HAP-1 (cell line): ENCODE measurements at regions not wholly inside any gene's neighbourhood (a gene's known extent, or its start where the extent isn't known, plus 50 kb on each side); places are given as distances from the start of the nearest gene placed in this dataset.

ENCODE experiments used
- DNase-seq, 2 experiments: peaks; one replicate each; pipeline ENCODE4 v3.0.0-alpha.2; 2016 to 2020; ENCODE audit warnings: low spot score in 2 of 2
- H3K27me3 ChIP-seq: fragments of 250-450 bp; sonication (Bioruptor Pico); 2 replicates; pipeline ENCODE4 v1.5.1; 2020; ENCODE audit warnings: low read depth, mild to moderate bottlenecking, moderate library complexity
- H3K36me3 ChIP-seq: fragments of 250-450 bp; sonication (Bioruptor Pico); replicated peaks from 2 replicates; pipeline ENCODE4 v1.5.1; 2020; ENCODE audit warnings: mild to moderate bottlenecking
- H3K4me1 ChIP-seq: fragments of 250-450 bp; sonication (Bioruptor Pico); 2 replicates; pipeline ENCODE4 v1.5.1; 2020; ENCODE audit warnings: mild to moderate bottlenecking
- H3K4me3 ChIP-seq: fragments of 250-450 bp; sonication (Bioruptor Pico); 2 replicates; pipeline ENCODE4 v1.5.1; 2020; ENCODE audit warnings: mild to moderate bottlenecking, moderate library complexity
- H3K9me3 ChIP-seq: fragments of 250-450 bp; sonication (Bioruptor Pico); 2 replicates; pipeline ENCODE4 v1.5.1; 2020; ENCODE audit warnings: mild to moderate bottlenecking, moderate library complexity
- in situ Hi-C: fragments of 300-500 bp; cut with MboI; formaldehyde crosslinking; loops from 3 replicates; pipeline ENCODE4 v1.14.3; 2020; ENCODE audit warnings: low sequenced_read_pairs, inconsistent platforms, mixed read lengths

DNA sequence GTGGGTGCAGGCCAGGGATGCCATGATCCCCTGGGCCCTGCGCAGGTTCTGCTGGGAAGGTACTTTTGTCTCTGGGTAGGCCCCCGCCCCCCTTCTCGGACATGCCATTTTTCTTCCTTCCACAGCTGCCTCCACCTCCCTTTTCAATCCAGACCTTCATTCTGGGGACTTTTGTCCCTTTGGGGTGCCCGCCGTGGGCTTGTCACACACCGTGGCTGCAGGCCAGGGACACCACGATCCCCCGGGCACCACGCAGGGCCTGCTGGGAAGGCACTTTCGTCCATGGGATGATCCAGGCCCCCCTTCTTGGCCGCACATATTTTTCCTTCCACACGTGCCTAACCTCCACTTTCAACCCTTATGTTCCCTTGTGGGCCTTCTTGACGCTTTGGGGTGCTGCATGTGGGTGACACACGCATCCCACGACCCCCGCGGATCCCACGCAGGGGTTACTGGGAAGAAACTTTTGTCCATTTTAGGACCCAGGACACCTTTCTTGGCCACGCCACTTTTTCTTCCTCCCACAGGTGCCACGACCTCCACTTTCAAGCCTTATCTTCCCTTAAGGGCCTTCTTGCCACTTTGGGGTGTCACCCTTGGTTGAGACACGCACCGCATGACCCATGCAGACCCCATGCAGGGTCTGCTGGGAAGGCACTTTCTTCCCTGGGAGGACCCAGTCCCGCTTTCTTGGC, 272.5 kb downstream of the ALG10 start:
- Histone ChIP-seq H3K4me1 (no peaks in the 10 kb centered on the region), H3K36me3 (no peaks in the 10 kb centered on the region), H3K27me3 (no peaks in the 10 kb centered on the region), H3K9me3 (no peaks in the 10 kb centered on the region), H3K4me3 (no peak overlapping the region)
- in situ Hi-C loops, result no loop called here
- DNase-seq, result no peak

DNA sequence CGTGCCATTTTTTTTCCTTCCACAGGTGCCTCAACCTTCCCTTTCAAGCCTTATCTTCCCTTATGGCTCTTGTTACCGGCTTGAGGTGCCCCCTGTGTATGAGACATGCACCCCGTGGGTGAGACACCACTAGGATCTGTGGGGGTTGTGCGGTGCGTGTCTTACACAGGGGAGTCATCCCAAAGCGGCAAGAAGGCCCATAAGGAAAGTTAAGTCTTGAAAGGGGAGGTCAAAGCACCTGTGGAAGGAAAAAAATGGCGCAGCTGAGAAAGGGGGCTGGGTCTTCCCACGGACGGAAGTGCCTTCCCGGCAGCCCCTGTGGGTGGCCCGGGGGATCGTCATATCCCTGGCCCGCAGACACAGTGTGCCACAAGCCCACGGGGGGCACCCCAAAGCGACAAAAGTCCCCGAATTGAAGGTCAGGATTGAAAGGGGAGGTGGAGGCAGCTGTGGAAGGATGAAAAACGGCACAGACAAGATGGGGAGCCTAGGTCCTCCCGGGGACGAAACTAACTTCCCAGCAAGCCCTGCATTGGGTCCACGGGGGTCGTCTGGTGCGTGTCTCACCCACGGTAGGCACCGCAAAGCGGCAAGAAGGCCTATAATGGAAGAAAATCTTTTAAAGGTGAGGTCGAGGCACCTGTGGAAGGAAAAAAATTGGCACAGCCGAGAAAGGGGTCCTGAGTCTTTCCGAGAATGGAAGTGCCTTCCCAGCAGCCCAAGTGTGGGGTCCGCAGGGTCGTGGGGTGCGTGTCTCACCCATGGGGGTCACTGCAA, 273.3 kb downstream of the ALG10 start:
- no peak overlapping the region for H3K4me3 ChIP-seq
- no peaks in the 10 kb centered on the region for H3K4me1 ChIP-seq
- no peaks in the 10 kb centered on the region for H3K27me3 ChIP-seq
- H3K36me3 ChIP-seq, result no peaks in the 10 kb centered on the region
- no peaks in the 10 kb centered on the region for H3K9me3 ChIP-seq
- in situ Hi-C loops, result no loop called here
- DNase-seq, result no peak

DNA sequence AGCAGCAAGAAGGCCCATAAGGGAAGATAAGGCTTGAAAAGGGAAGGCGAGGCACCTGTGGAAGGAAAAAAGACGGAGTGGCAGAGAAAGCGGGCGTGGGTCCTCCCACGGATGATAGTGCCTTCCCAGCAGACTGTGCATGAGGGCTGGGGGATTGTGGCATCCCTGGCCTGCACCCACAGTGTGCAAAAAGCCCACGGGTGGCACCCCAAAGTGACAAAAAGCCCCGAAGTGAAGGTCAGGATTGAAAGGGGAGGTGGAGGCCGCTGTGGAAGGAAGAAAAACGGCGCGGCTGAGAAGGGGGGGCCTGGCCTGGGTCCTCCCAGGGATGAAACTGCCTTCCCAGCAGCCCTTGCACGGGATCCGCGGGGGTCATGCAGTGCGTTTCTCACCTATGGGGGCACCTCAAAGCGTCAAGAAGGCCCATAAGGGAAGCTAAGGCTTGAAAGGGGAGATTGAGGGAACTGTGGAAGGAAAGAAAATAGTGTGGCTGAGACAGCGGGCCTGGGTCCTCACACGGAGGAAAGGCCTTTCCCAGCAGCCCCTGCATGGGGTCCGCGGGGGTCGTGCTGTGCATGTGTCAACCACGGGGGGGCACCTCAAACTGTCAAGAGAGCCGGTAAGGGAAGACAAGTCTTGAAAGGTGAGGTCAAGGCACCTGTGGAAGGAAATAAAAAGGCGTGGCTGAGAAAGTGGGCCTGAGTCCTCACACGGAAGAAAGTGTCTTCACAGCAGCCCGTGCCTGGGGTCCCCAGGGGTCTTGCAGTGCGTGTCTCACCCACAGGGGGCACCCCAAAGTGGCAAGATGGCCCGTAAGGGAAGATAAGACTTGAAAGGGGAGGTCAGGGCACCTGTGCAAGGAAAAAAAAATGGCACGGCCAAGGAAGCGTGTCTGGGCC, 274.1 kb downstream of the ALG10 start:
- H3K4me3 ChIP-seq, result no peak overlapping the region
- H3K4me1 ChIP-seq, result no peaks in the 10 kb centered on the region
- H3K9me3 ChIP-seq, result no peaks in the 10 kb centered on the region
- no peak for DNase-seq
- H3K36me3 ChIP-seq, result no peaks in the 10 kb centered on the region
- in situ Hi-C loops, result no loop called here
- H3K27me3 ChIP-seq, result no peaks in the 10 kb centered on the region

DNA sequence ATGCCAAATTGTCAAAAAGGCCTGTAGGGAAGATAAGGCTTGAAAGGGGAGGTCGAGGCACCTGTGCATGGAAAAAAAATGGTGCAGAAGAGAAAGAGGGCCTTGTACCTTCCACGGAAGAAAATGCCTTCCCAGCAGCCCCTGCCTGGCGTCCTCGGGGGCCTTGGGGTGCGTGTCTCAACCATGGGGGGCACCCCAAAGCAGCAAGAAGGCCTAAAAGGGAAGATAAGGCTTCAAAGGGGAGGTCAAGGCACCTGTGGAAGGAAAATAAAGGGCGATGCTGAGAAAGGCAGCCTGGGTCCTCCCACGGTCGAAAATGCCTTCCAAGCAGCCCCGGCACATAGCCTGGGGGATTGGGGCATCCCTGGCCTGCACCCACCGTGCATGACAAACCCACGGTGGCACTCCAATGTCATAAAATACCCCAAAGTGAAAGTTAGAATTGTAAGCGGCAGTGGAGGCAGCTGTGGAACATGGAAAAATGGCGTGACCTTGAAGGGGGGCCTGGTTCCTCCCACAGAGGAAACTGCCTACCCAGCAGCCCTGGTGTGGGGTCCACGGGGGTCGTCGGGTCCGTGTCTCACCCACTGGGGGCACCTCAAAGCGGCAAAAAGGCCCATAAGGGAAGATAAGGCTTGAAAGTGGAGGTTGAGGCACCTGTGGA, 275.0 kb downstream of the ALG10 start:
- DNase-seq, result no peak
- Histone ChIP-seq H3K9me3 (no peaks in the 10 kb centered on the region), H3K27me3 (no peaks in the 10 kb centered on the region), H3K36me3 (no peaks in the 10 kb centered on the region), H3K4me3 (no peak overlapping the region), H3K4me1 (no peaks in the 10 kb centered on the region)
- in situ Hi-C loops, result no loop called here

DNA sequence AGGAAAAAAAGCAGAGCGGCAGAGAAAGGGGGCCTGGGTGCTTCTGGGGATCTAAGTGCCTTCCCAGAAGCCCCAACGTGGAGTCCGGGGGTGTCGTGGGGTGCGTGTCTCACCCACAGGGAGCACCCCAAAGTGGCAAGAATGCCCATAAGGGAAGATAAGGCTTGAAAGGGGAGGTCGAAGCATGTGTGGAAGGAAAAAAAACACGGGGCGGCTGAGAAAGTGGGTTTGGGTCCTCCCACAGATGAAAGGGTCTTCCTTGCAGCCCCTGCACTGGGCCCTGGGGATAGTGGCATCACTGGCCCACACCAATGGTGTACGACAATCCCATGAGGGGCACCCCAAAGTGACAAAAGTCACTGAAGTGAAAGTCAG, 275.5 kb downstream of the ALG10 start:
- H3K9me3 ChIP-seq, result no peaks in the 10 kb centered on the region
- H3K36me3 ChIP-seq, result no peaks in the 10 kb centered on the region
- no peak overlapping the region for H3K4me3 ChIP-seq
- H3K27me3 ChIP-seq, result no peaks in the 10 kb centered on the region
- no peaks in the 10 kb centered on the region for H3K4me1 ChIP-seq
- in situ Hi-C loops, result no loop called here
- no peak for DNase-seq

DNA sequence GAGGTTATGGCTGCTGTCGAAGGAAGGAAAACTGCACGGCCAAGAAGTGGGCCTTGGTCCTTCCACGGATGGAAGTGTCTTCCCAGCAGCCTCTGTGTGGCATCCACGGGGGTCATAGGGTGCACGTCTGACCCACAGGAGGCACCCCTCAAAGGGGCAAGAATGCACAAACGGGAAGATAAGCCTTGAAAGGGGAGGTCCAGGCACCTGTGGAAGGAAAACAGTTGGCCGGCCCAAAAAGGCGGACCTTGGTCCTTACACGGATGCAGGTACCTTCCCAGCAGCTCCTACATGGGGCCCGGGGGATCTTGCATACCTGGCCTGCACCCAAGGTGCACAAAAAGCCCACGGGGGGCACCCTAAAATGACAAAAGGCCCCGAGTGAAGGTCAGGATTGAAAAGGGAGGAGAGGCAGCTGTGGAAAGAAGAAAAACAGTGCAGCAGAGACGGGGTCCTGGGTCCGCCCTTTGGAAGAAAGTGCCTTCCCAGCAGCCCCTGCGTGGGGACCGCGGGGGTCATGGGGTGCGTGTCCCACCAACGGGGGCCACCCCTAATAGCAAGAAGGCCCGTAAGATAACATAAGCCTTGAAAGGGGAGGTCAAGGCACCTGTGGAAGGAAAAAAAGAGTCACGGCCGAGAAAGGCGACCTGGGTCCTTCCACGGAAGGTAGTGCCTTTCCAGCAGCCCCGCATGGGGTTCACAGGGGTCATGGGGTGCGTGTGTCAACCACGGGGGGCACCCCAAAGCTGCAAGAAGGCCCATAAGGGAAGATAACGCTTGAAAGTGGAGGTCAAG, 276.1 kb downstream of the ALG10 start:
- no peaks in the 10 kb centered on the region for H3K4me1 ChIP-seq
- no peaks in the 10 kb centered on the region for H3K27me3 ChIP-seq
- no peaks in the 10 kb centered on the region for H3K36me3 ChIP-seq
- no peaks in the 10 kb centered on the region for H3K9me3 ChIP-seq
- no peak overlapping the region for H3K4me3 ChIP-seq
- in situ Hi-C loops, result no loop called here
- no peak for DNase-seq

DNA sequence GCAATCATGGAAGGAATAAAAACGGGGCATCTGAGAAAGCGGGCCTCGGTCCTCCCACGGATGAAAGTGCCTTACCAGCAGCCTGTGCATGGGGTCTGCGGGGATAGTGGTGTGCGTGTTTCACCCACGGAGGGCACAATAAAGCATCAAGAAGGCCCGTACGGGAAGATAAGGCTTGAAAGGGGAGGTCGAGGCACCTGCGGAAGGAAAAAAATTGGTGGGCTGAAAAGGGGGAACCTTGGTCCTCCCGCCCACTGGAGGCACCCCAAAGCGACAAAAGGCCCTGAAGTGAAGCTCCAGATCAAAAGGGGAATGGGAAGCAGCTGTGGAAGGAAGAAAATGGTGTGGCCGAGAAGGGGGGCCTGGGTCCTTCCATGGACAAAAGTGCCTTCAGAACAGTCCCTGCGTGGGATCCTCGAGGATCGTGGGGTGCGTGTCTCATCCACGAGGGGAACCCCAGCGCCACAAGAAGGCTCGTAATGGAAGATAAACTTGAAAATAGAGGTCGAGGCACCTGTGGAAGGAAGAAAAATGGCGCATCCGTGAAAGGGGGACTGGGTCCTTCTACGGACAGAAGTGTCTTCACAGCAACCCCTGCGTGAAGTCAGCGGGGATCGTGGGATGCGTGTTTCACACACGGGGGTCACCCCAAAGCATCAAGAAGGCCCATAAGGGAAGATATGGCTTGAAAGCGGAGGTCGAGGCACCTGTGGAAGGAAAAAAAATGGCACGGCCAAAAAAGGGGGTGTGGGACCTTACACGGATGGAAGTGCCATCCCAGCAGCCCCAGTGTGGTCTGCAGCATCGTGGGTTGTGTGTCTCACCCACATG, 276.9 kb downstream of the ALG10 start:
- Histone ChIP-seq H3K36me3 (no peaks in the 10 kb centered on the region), H3K27me3 (no peaks in the 10 kb centered on the region), H3K4me1 (no peaks in the 10 kb centered on the region), H3K4me3 (no peak overlapping the region), H3K9me3 (no peaks in the 10 kb centered on the region)
- in situ Hi-C loops, result no loop called here
- DNase-seq, result no peak

DNA sequence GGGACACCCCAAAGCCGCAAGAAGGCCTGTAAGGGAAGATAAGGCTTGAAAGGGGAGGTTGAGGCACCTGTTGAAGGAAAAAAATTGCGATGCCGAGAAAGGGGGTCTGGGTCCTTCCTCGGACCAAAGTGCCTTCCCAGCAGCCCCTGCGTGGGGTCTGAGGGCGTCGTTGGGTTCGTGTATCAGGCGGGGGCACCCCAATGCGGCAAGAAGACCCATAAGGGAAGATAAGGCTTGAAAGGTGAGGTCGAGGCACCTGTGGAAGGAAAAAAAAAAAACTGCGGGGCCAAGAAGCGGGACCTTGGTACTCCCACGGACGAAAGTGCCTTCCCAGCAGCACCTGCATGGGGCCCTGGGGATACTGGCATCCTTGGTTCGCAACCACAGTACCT, 277.5 kb downstream of the ALG10 start:
- no peaks in the 10 kb centered on the region for H3K27me3 ChIP-seq
- in situ Hi-C loops, result no loop called here
- H3K4me1 ChIP-seq, result no peaks in the 10 kb centered on the region
- H3K9me3 ChIP-seq, result no peaks in the 10 kb centered on the region
- no peak overlapping the region for H3K4me3 ChIP-seq
- H3K36me3 ChIP-seq, result no peaks in the 10 kb centered on the region
- no peak for DNase-seq

DNA sequence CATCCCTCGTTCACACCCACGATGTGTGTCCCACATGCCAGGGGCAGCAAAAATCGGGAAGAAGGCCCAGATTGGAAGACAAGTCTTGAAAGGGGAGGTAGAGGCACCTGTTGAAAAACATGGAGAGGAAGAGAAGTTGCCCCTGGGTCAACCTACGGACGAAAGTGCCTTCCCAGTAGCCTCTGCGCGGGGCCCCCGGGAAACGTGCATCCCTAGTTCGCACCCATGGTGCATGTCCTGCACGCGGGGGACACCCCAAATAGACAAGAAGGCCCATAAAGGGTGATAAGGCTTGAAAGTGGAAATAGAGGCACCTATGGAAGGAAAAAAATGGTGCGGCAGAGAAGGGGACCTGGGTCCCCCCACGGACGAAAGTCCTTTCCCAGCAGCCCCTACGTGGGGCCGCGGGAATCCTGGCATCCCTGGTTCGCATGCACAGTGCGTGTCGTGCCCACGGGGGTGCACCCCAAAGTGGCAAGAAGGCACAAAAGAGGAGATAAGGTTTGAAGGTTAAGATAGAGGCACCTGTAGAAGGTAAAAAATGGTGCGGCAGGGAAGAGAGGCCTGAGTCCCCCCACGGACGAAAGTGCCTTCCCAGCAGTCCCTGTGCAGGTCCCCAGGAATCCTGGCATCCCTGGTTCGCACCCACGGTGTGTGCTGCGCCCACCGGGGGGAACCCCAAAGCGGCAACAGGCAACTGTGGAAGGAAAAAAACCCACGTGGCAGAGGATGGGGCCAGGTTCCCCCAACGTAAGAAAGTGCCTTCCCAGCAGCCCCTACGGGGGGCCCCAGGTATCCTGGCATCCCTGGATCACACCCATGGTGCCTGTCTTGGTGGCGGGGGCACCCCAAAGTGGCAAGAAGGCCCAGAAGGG, 278.3 kb downstream of the ALG10 start:
- Histone ChIP-seq H3K4me3 (no peak overlapping the region), H3K36me3 (no peaks in the 10 kb centered on the region), H3K4me1 (no peaks in the 10 kb centered on the region), H3K27me3 (no peaks in the 10 kb centered on the region), H3K9me3 (no peaks in the 10 kb centered on the region; the same call in 1 of the 2 replicates)
- in situ Hi-C loops, result no loop called here
- DNase-seq, result no peak

DNA sequence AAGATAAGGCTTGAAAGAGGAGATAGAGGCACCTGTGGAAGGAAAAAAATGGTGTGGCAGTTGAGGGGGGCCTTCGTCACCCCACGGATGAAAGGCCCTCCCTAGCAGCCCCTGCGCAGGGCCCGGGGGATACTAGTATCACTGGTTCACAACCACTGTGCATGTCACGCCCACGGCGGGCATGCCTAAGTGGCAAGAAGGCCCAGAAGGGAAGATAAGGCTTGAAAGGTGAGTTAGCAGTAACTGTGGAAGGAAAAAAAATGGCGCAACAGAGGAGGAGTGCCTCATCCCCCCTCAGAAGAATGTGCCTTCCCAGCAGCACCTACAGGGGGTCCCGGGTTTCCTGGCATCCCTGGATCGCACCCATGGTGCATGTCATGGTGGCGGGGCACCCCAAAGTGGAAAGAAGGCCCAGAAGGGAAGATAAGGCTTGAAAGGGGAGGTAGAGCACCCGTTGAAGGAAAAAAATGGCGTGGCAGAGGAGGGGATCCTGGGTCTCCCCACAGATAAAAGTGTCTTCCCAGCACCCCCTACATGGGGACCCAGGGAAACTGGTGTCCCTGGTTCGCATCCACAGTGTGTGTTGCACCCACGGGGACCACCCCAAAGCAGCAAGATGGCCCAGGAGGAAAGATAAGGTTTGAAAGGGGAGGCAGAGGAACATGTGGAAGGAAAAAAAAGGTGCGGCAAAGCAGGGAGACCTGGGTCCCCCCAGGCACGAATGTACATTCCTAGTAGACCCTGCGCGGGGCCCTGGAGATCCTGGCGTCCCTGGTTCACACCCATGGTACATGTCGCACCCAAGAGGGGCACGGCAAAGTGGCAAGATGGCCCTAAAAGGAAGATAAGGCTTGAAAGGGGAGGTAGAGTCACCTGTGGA, 279.2 kb downstream of the ALG10 start:
- no peaks in the 10 kb centered on the region for H3K36me3 ChIP-seq
- H3K27me3 ChIP-seq, result no peaks in the 10 kb centered on the region
- DNase-seq, result no peak
- no peaks in the 10 kb centered on the region for H3K4me1 ChIP-seq
- H3K9me3 ChIP-seq, result no peaks in the 10 kb centered on the region; the same call in 1 of the 2 replicates
- no peak overlapping the region for H3K4me3 ChIP-seq
- in situ Hi-C loops, result no loop called here
